ENCODE measurements at regions not wholly inside any gene's neighbourhood (a gene's known extent, or its start where the extent isn't known, plus 50 kb on each side); places are given as distances from the start of the nearest gene placed in this dataset.

DNA sequence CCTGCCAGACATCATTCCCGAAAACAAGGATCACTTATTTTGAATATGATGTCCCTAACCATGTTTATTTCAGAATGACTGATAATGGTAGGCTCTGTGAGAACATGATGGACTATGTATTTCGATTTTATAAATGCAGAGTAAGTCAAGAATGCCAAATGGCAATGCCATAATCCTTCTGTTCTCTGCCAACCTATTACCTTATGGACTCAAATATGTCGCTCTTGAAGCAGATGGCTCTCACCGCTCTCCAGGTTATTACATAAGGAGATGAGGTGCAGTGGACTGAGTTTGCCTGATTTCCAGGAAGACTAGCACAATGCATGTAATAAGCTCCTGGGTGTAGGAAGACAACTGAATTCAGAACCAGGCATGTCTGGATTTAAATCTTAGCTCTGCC, 227.2 kb downstream of the BTG1 start:
- TF ChIP-seq, protein P1, sequence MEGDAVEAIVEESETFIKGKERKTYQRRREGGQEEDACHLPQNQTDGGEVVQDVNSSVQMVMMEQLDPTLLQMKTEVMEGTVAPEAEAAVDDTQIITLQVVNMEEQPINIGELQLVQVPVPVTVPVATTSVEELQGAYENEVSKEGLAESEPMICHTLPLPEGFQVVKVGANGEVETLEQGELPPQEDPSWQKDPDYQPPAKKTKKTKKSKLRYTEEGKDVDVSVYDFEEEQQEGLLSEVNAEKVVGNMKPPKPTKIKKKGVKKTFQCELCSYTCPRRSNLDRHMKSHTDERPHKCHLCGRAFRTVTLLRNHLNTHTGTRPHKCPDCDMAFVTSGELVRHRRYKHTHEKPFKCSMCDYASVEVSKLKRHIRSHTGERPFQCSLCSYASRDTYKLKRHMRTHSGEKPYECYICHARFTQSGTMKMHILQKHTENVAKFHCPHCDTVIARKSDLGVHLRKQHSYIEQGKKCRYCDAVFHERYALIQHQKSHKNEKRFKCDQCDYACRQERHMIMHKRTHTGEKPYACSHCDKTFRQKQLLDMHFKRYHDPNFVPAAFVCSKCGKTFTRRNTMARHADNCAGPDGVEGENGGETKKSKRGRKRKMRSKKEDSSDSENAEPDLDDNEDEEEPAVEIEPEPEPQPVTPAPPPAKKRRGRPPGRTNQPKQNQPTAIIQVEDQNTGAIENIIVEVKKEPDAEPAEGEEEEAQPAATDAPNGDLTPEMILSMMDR (conservative IDR thresholded peaks at IDR 0.05; ENCODE audit: low read length), result no peak
- no peak for TF ChIP-seq EZH2phosphoT487 (IDR thresholded peaks at IDR 0.05; ENCODE audit: borderline replicate concordance, low read depth, low read length)
